ENCODE measurements at regions not wholly inside any gene's neighbourhood (a gene's known extent, or its start where the extent isn't known, plus 50 kb on each side); places are given as distances from the start of the nearest gene placed in this dataset.

GRCh38 chr2:236755278-236755840 lies 185.7 kb downstream of the ACKR3 start:
- TF ChIP-seq CTCF (IDR thresholded peaks at IDR 0.05) (no peak), POLR2A (IDR thresholded peaks at IDR 0.05) (no peak)
